Renal cortex interstitium (tissue), 11 donors: ENCODE measurements at regions not wholly inside any gene's neighbourhood (a gene's known extent, or its start where the extent isn't known, plus 50 kb on each side); places are given as distances from the start of the nearest gene placed in this dataset.
"Not testable (repeated sequence)": the region's sequence is repeated elsewhere in the genome, so short reads cannot be mapped to it uniquely, and the experiment has no call there.

ENCODE experiments used
- DNase-seq, 11 donors: peaks; one replicate each; pipeline ENCODE4 v3.0.0-alpha.2; 2013; ENCODE audit warnings: low read depth in 9 of 11, low spot score in 4 of 11; ENCODE audit errors: extremely low read depth in 1 of 11

- no peak for DNase-seq
Measured at GRCh38 chr13:55029280-55029679, 2000.7 kb downstream of the OLFM4 start.

DNA sequence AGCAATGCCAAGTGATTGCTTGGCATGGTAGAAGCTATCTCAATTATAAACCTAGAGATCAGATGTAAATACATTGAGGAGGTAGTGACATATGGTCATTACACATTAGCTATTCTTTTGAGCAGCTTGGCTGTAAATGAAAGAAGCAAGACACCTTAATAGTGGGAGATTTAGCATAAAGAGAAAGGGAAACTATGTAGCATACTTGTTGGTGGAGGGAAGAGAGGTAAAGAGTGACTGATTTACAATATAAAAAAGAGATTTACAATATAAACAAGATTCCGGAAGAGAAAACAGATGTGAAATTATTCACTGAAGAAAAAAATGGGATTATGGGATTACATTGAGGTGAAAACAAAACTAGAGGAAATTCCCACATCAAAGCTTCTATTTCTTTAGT, 2009.6 kb downstream of the OLFM4 start:
- DNase-seq: no peak

DNA sequence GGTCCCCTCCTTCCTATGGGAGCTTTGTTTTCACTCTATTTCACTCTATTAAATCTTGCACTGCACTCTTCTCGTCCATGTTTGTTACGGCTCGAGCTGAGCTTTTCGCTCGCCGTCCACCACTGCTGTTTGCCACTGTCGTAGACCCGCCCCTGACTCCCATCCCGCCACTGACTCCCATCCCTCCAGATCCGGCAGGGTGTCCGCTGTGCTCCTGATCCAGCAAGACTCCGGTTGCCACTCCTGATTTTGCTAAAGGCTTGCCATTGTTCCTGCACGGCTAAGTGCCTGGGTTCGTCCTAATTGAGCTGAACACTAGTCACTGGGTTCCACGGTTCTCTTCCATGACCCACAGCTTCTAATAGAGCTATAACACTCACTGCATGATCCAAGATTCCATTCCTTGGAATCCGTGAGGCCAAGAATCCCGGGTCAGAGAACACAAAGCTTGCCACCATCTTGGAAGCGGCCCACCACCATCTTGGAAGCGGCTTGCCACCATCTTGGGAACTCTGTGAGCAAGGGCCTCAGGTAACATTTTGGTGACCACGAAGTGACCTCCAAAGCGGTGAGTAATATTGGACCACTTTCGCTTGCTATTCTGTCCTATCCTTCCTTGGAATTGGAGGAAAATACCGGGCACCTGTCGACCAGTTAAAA, 2025.4 kb downstream of the OLFM4 start:
- not testable (repeated sequence) for DNase-seq

DNA sequence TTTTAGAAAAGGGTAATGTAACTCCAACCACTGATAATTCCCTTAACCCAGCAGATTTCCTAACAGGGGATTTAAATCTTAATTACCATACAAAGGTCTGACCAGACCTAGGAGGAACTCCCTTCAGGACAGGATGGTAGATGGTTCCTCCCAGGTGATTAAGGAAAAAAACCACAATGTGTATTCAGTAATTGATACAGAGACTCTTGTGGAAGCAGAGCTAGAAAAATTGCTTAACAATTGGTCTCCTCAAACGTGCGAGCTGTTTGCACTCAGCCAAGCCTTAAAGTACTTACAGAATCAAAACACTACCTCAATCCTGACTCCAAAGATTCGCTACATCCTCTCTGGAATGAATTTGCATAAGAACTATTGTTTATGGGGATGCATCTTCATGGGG, 2027.1 kb downstream of the OLFM4 start:
- not testable (repeated sequence) for DNase-seq

- no peak for DNase-seq
Measured at GRCh38 chr13:55062662-55063061, 2034.0 kb downstream of the OLFM4 start.

DNA sequence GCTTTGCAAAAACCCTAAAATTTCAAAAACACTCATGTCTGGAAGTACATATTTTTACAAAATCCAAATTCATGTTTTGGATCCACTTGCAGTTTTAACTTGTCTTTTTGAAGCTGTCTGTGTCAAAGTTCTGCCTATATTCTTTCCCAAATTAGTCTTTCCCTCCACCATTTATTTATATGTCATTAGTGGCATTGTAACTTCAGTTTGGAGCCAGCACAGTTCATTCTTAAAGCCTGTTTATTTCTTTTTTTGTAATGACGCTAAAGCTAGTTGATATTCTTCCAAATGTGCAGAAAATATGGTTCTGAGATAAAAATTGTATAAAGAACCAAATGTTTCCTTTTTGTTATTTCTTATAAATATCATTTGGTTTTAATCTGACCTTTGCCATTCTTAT, 2039.3 kb downstream of the OLFM4 start:
- no peak for DNase-seq

- no peak for DNase-seq
Measured at GRCh38 chr13:55069746-55070145, 2041.1 kb downstream of the OLFM4 start.

GRCh38 chr13:55073000-55073399, 2044.4 kb downstream of the OLFM4 start:
- no peak for DNase-seq

GRCh38 chr13:55084630-55085029, 2056.0 kb downstream of the OLFM4 start:
- no peak for DNase-seq

DNA sequence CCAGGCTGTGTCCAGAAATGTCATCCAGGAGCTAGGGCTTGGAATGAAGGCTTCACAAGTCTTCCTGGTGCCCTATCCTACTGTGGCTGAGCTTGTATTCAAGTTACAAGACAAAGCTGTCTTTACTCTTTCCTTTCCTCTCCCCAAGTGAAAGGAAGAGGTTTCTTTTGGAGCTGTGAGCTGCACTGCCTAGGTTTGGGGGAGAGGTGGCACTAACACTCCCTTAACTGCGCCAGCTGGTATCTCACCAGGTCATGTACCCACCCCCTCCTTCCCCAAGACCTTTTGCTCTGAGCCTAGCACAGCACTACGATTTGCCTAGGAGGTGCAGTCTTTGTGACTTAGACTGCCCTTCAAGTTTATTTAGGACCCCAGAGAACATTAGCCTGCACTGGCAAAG, 2053.6 kb upstream of the PRR20A start:
- DNase-seq: no peak

DNA sequence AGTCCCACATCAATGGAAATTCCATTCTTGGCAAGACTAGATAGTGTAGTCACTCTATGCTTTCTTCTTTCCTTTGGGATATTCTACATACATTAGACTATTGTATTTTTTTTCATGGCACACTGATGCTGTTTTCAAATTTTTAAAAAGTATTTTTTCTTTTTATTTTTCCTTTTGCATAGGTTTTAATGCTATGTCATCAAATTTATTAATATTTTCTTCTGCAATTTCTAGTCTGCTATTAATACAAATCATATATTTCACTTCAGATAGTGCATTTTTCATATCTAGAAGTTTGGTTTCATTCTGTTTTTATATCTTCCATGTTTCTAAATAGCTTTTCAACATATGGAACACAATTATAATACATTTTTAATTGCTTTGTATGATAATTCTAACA, 2050.1 kb upstream of the PRR20A start:
- DNase-seq: no peak

- no peak for DNase-seq
Measured at GRCh38 chr13:55091172-55091571, 2049.5 kb upstream of the PRR20A start.

DNA sequence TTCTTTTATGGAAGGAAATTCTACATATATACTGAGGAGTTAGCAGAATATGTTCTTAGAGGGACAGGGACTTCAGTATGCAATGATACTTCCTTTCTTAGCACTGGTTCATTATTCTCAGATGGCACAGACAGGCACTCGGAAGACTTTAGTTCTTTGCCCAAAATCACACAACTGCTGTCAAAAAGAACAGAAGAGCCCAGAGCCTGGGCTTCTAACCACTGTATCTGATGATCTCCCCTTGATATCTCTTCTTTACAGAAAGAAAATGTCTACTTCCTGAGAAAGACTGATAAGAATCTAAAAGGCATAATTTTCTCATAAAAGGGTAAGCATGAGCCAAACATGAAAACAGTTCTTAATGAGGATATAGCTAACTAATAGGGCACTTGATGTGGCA, 2034.2 kb upstream of the PRR20A start:
- no peak for DNase-seq

DNA sequence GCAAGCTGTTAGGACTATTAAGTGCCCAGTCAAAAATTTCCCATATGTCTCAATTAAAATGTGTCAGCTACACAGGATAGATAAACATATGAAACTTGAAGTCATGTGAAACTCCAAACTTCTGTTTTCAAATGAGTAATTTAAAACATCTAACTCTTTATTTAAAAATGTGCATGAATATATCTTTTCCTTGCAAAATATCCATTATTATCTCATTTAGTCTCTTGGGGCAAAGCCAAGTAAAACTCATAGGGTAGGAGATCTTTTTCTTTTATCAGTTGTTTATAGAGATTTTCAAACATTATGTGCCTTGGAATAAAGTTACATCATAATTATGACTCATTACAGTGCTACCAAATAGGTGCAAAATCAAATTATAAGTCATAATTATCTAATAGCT, 2020.1 kb upstream of the PRR20A start:
- DNase-seq: no peak

GRCh38 chr13:55155046-55155445, 1985.7 kb upstream of the PRR20A start:
- DNase-seq: no peak

DNA sequence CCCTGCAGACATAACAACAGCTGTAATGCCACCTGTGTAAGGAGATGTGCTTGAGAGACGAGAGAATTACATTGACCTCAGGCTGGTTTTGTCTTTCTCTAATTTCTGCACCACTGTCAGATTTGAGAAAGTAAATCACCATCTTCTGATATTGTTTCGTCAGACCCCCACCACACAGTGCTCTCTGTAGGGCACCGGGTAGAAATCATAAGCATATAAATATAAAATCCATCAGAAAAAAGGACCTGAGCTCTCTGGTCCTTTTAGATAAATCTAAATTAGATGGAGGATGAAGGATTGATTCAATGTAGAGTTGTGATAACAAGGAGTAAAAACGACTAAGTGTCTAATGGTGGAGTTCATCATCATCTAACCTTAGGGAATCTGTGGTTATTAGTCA, 1981.0 kb upstream of the PRR20A start:
- no peak for DNase-seq

DNA sequence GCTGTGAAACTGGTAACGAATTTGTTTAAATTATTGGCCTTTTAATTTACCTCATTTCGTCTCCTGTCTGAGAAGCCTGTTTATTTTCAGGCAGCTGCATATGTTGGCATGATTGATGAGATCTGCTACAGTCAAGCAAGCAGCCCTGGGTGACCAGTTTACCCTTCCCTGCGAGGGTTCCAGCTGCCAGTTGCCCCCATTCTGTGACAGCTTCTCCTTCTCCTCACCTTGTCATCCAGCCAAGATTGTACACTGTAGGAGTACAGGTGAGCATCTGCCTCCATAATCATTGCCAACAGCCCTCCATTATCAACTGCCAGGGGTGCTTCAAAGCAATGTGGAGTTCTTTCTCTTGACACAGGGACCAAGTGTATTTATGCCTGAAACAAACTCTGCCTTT, 1979.9 kb upstream of the PRR20A start:
- no peak for DNase-seq

DNA sequence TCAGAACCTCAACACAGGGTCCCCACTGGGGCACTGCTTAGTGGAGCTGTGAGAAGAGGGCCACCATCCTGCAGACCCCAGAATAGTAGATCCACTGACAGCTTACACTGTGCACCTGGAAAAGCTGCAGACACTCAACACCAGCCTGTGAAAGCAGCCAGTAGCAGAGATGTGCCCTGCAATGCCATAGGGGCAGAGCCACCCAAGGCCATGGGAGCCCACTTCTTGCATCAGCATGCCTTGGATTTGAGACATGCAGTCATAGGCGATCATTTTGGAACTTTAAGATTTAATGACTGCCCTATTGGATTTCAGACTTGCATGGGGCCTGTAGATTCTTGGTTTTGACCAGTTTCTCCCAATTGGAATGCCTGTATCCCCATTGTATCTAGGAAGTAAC, 1962.1 kb upstream of the PRR20A start:
- DNase-seq: not testable (repeated sequence)

- DNase-seq: no peak
Measured at GRCh38 chr13:55190996-55191395, 1949.7 kb upstream of the PRR20A start.

DNA sequence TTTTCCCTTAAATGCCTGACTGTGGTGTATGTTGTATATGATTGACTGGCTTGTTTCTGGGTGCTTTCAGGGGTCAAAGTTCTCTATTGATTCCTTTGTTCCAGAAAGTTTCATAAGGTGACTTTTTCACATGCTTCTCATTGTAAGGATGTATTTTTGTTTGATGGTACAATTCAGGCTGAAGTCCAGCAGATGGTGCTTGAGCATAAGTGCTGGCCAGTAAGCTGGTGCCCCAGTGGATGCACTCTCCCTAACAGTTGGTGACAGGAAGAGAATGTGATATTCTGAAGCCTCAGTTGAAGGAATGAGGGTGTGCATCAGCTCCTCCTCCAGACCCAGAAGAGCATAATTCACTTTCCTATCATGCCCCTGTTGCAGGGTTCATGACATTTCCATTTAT, 1941.6 kb upstream of the PRR20A start:
- DNase-seq: peak in 1 of 11 donors; percentile 1

DNA sequence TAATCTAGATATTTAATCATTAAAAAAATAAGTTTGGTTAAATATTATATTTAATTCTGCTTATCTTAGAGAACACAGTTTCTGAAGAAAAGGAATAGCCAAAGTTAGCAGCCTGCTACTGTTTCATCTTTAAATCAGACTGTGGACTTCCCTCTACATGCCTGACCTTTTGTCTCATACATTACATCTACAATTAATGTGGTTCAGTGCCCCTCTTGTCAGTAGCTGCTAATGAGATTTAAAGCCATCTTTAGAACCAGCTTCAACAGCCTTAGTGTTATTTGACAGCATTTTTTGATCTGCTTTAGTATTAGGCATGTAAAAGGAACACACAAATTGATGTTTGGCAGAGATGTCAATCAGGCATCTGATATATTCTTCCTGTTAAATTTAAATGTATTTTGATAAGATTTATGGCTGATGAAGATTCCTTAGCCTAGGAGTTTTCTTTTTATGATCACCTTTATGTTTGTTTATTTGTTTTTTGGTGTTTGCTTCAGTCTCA, 1925.8 kb upstream of the PRR20A start:
- no peak for DNase-seq
